CD14-positive monocyte (primary cell): ENCODE measurements at regions not wholly inside any gene's neighbourhood (a gene's known extent, or its start where the extent isn't known, plus 50 kb on each side); places are given as distances from the start of the nearest gene placed in this dataset.

Source experiments
- DNase-seq, 3 donors: peaks; one replicate each; pipeline ENCODE4 v3.0.0-alpha.2; 2011 to 2022
- H2AFZ ChIP-seq: 2 replicates; pipeline ENCODE4 v1.6.0; 2012; ENCODE audit warnings: mild to moderate bottlenecking, low read depth, low read length, inconsistent platforms; ENCODE audit not compliant: insufficient read depth, poor library complexity, severe bottlenecking
- H3K27ac ChIP-seq, 2 donors: 1 replicate in 1 of 2; 2 replicates in 1 of 2; pipeline ENCODE4 v1.5.1; 2012 to 2013; ENCODE audit warnings: low read length in 2 of 2, control low read depth in 1 of 2, inconsistent platforms in 1 of 2, low read depth in 1 of 2, mild to moderate bottlenecking in 1 of 2
- H3K27me3 ChIP-seq, 2 donors: one replicate each; pipeline versions ENCODE4 v1.6.0 to v1.6.1; 2011 to 2013; ENCODE audit warnings: low read length in 2 of 2; ENCODE audit not compliant: control insufficient read depth in 2 of 2, insufficient read depth in 2 of 2
- H3K36me3 ChIP-seq, 2 donors: replicated peaks in 1 of 2; 1 replicate in 1 of 2; 2 replicates in 1 of 2; pipeline versions ENCODE4 v1.5.1 to v1.6.1; 2012 to 2013; ENCODE audit warnings: low read length in 2 of 2, control low read depth in 1 of 2, inconsistent platforms in 1 of 2, mild to moderate bottlenecking in 1 of 2; ENCODE audit not compliant: insufficient read depth in 2 of 2, control insufficient read depth in 1 of 2
- H3K4me1 ChIP-seq, 2 donors: 1 replicate in 1 of 2; 2 replicates in 1 of 2; pipeline versions ENCODE4 v1.5.1 to v1.6.1; 2012 to 2013; ENCODE audit warnings: low read length in 2 of 2, control low read depth in 1 of 2, inconsistent platforms in 1 of 2, mild to moderate bottlenecking in 1 of 2, moderate library complexity in 1 of 2; ENCODE audit not compliant: insufficient read depth in 2 of 2, control insufficient read depth in 1 of 2
- H3K4me2 ChIP-seq: replicated peaks from 2 replicates; pipeline ENCODE3; 2012; ENCODE audit warnings: low read length, moderate library complexity, mild to moderate bottlenecking; ENCODE audit not compliant: poor library complexity, severe bottlenecking; ENCODE audit errors: extremely low read depth
- H3K4me3 ChIP-seq, 3 experiments: fragments of 200-600 bp in 1 of 3; sonication (generic) in 1 of 3; replicated peaks in 1 of 3; 1 replicate in 2 of 3; 2 replicates in 1 of 3; pipeline ENCODE4 v1.5.1; 2011 to 2013; ENCODE audit warnings: low read length in 3 of 3, mild to moderate bottlenecking in 3 of 3, control low read depth in 2 of 3, low read depth in 2 of 3, inconsistent platforms in 1 of 3, moderate library complexity in 1 of 3
- H3K79me2 ChIP-seq: 2 replicates; pipeline ENCODE4 v1.6.0; 2012; ENCODE audit warnings: mild to moderate bottlenecking, control low read depth, inconsistent platforms, low read length, moderate library complexity; ENCODE audit not compliant: insufficient read depth
- H3K9ac ChIP-seq: 2 replicates; pipeline ENCODE4 v1.6.0; 2017; ENCODE audit warnings: low read length, mild to moderate bottlenecking; ENCODE audit not compliant: insufficient read depth, poor library complexity, severe bottlenecking
- H3K9me3 ChIP-seq, 2 donors: replicated peaks in 1 of 2; 1 replicate in 1 of 2; 2 replicates in 1 of 2; pipeline versions ENCODE4 v1.5.1 to v1.6.1; 2012 to 2013; ENCODE audit warnings: low read length in 2 of 2, control low read depth in 1 of 2; ENCODE audit not compliant: control insufficient read depth in 1 of 2, insufficient read depth in 1 of 2
- H4K20me1 ChIP-seq: 2 replicates; pipeline ENCODE4 v1.6.0; 2012; ENCODE audit warnings: mild to moderate bottlenecking, low read length, control low read depth, moderate library complexity; ENCODE audit not compliant: insufficient read depth
- H3K27ac Mint-ChIP-seq, 7 donors: one replicate each; pipeline ENCODE4 v1.8.0; 2020; ENCODE audit warnings: mild to moderate bottlenecking in 7 of 7, mixed read lengths in 7 of 7, moderate library complexity in 6 of 7, inconsistent platforms in 2 of 7
- H3K27me3 Mint-ChIP-seq, 3 donors: one replicate each; pipeline ENCODE4 v1.8.0; 2021 to 2022; ENCODE audit warnings: low read depth in 3 of 3, mild to moderate bottlenecking in 3 of 3, mixed read lengths in 3 of 3, moderate library complexity in 3 of 3, inconsistent platforms in 1 of 3
- H3K36me3 Mint-ChIP-seq, 2 donors: one replicate each; pipeline ENCODE4 v1.8.0; 2020; ENCODE audit warnings: mixed read lengths in 2 of 2, inconsistent platforms in 1 of 2, mild to moderate bottlenecking in 1 of 2
- H3K4me1 Mint-ChIP-seq: one replicate; pipeline ENCODE4 v1.8.0; 2020; ENCODE audit warnings: mild to moderate bottlenecking, mixed read lengths
- H3K4me3 Mint-ChIP-seq, 2 donors: one replicate each; pipeline ENCODE4 v1.8.0; 2020; ENCODE audit warnings: mild to moderate bottlenecking in 2 of 2, mixed read lengths in 2 of 2, moderate library complexity in 1 of 2
- H3K9me3 Mint-ChIP-seq, 7 donors: one replicate each; pipeline ENCODE4 v1.8.0; 2020 to 2022; ENCODE audit warnings: mixed read lengths in 7 of 7, mild to moderate bottlenecking in 6 of 7, moderate library complexity in 6 of 7, inconsistent platforms in 2 of 7
- intact Hi-C, 2 donors: fragments of 100-400 bp; cut with micrococcal nuclease; formaldehyde crosslinking; loops; one replicate each; pipeline versions ENCODE4 v1.15.0 to v1.15.1; 2023
- TF ChIP-seq, protein P1 (sequence below): fragments of 200-600 bp; IDR thresholded peaks from one replicate; pipeline ENCODE4 v1.8.0; 2022; ENCODE audit warnings: antibody characterized with exemption, mild to moderate bottlenecking

DNA sequence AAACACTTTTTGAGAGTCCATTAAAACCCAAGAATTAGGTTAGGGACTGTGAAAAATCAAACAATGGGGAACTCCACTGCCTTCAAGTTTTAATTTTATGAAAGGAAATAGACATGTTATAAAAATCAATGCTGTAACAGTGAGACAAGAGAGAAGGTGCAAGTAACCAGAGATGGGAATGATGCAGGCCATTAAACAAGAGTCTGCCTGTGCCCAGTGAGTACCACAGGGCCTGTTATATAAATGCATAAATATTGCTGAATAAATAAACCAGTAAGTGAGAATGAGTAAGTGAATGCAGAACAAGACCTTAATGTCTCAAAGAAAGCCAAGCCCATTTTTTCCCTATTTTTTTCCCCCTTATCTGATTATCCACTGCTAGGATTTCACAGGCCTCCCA is 53.3 kb upstream of the BMP2K start:
- H3K4me1 ChIP-seq = peaks cover 38 to 40% of the 10 kb centered on the region in 2 donors

More for the DNA sequence above, 53.3 kb upstream of the BMP2K start:
- TF ChIP-seq, protein P1, sequence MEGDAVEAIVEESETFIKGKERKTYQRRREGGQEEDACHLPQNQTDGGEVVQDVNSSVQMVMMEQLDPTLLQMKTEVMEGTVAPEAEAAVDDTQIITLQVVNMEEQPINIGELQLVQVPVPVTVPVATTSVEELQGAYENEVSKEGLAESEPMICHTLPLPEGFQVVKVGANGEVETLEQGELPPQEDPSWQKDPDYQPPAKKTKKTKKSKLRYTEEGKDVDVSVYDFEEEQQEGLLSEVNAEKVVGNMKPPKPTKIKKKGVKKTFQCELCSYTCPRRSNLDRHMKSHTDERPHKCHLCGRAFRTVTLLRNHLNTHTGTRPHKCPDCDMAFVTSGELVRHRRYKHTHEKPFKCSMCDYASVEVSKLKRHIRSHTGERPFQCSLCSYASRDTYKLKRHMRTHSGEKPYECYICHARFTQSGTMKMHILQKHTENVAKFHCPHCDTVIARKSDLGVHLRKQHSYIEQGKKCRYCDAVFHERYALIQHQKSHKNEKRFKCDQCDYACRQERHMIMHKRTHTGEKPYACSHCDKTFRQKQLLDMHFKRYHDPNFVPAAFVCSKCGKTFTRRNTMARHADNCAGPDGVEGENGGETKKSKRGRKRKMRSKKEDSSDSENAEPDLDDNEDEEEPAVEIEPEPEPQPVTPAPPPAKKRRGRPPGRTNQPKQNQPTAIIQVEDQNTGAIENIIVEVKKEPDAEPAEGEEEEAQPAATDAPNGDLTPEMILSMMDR = no peak
- Mint-ChIP-seq H3K27ac (peak overlapping the region in 5 of 7 donors; percentile 10 to 45 (median 43)), H3K4me1 (peaks cover 66% of the 10 kb centered on the region), H3K27me3 (peaks cover 0 to 9% (median 2%) of the 10 kb centered on the region in 3 donors), H3K4me3 (no peak overlapping the region), H3K36me3 (peaks cover 9% of the 10 kb centered on the region in 2 donors), H3K9me3 (no peaks in the 10 kb centered on the region)
- H3K27me3 ChIP-seq = no peaks in the 10 kb centered on the region
- H3K27ac ChIP-seq = no peak overlapping the region
- no peak overlapping the region for H2AFZ ChIP-seq
- no peak for DNase-seq
- intact Hi-C loops = no loop called here
- H3K79me2 ChIP-seq = no peaks in the 10 kb centered on the region
- H3K4me2 ChIP-seq = no peak overlapping the region
- H3K9me3 ChIP-seq = no peaks in the 10 kb centered on the region
- no peaks in the 10 kb centered on the region for H3K36me3 ChIP-seq
- no peak overlapping the region for H3K9ac ChIP-seq
- H3K4me3 ChIP-seq = no peak overlapping the region
- no peaks in the 10 kb centered on the region for H4K20me1 ChIP-seq
